A549 (cell line): ENCODE measurements at regions not wholly inside any gene's neighbourhood (a gene's known extent, or its start where the extent isn't known, plus 50 kb on each side); places are given as distances from the start of the nearest gene placed in this dataset.

ENCODE experiments used
- ATOH8 ChIP-seq: fragments of 250-450 bp; sonication (Bioruptor Pico); IDR thresholded peaks from 2 replicates; pipeline ENCODE4 v1.5.0; 2020; ENCODE audit warnings: low read depth, mild to moderate bottlenecking, moderate library complexity
- CEBPB ChIP-seq, 2 experiments: fragments of >200 bp in 1 of 2; sonication (Bioruptor Twin) in 1 of 2; formaldehyde crosslinking in 1 of 2; IDR thresholded peaks; 2 replicates each; pipeline ENCODE4 v1.6.1; 2012 to 2016
- CTCF ChIP-seq: fragments of >200 bp; sonication (Bioruptor Twin); formaldehyde crosslinking; IDR thresholded peaks from 3 replicates; pipeline ENCODE4 v1.5.1; 2016
- FOSB ChIP-seq: fragments of 250-450 bp; sonication (Bioruptor Pico); IDR thresholded peaks from 2 replicates; pipeline ENCODE4 v1.5.0; 2020; ENCODE audit warnings: mild to moderate bottlenecking, moderate library complexity
- HEYL ChIP-seq: fragments of 250-450 bp; sonication (Bioruptor Pico); IDR thresholded peaks from 2 replicates; pipeline ENCODE4 v1.8.0; 2021; ENCODE audit warnings: mild to moderate bottlenecking, moderate library complexity
- HOXA7 ChIP-seq: fragments of 250-450 bp; sonication (Bioruptor Pico); IDR thresholded peaks from 2 replicates; pipeline ENCODE4 v1.5.0; 2020; ENCODE audit warnings: mild to moderate bottlenecking, moderate library complexity
- HOXB5 ChIP-seq: fragments of 250-450 bp; sonication (Bioruptor Pico); IDR thresholded peaks from 2 replicates; pipeline ENCODE4 v1.5.0; 2020; ENCODE audit warnings: mild to moderate bottlenecking, moderate library complexity
- MAFK ChIP-seq: fragments of 450-650 bp; IDR thresholded peaks from 2 replicates; pipeline ENCODE4 v1.6.1; 2014; ENCODE audit not compliant: partially characterized antibody
- MAZ ChIP-seq: fragments of 150-350 bp; IDR thresholded peaks from 2 replicates; pipeline ENCODE4 v1.6.1; 2014; ENCODE audit warnings: antibody characterized with exemption, low read depth, low read length, borderline replicate concordance
- NFE2L2 ChIP-seq: fragments of 150-350 bp; conservative IDR thresholded peaks from 2 replicates; pipeline ENCODE4 v1.6.1; 2014; ENCODE audit warnings: low read length
- NPAS2 ChIP-seq: fragments of 250-450 bp; sonication (Bioruptor Pico); IDR thresholded peaks from 2 replicates; pipeline ENCODE4 v1.8.0; 2022; ENCODE audit warnings: mild to moderate bottlenecking, moderate library complexity, borderline replicate concordance
- POLR2A ChIP-seq: IDR thresholded peaks from 2 replicates; pipeline ENCODE4 v1.6.1; 2012; ENCODE audit warnings: mild to moderate bottlenecking, low read length
- RAD21 ChIP-seq, 2 experiments: fragments of >200 bp in 1 of 2; sonication (Bioruptor Twin) in 1 of 2; formaldehyde crosslinking in 1 of 2; IDR thresholded peaks in 1 of 2; conservative IDR thresholded peaks in 1 of 2; 2 replicates in 1 of 2; 3 replicates in 1 of 2; pipeline ENCODE4 v1.6.1; 2012 to 2018; ENCODE audit warnings: inconsistent platforms in 1 of 2
- RARB ChIP-seq: fragments of 250-450 bp; sonication (Bioruptor Pico); IDR thresholded peaks from 2 replicates; pipeline ENCODE4 v1.8.0; 2021; ENCODE audit warnings: mild to moderate bottlenecking, moderate library complexity
- REST ChIP-seq: fragments of 200-600 bp; sonication (generic); IDR thresholded peaks from 2 replicates; pipeline ENCODE4 v1.6.1; 2016; ENCODE audit warnings: antibody characterized with exemption, mild to moderate bottlenecking, moderate library complexity
- SREBF2 ChIP-seq: fragments of 450-650 bp; IDR thresholded peaks from 2 replicates; pipeline ENCODE4 v1.6.1; 2014; ENCODE audit warnings: mild to moderate bottlenecking, moderate library complexity
- ZSCAN20 ChIP-seq: fragments of 250-450 bp; sonication (Bioruptor Pico); IDR thresholded peaks from 2 replicates; pipeline ENCODE4 v1.8.0; 2022; ENCODE audit warnings: mild to moderate bottlenecking, moderate library complexity
- TF ChIP-seq, protein P1 (sequence below): IDR thresholded peaks from 2 replicates; pipeline ENCODE4 v1.6.1; 2012
- TF ChIP-seq, protein P2 (sequence below): fragments of 450-650 bp; IDR thresholded peaks from 2 replicates; pipeline ENCODE4 v1.6.1; 2014; ENCODE audit warnings: antibody characterized with exemption
- TF ChIP-seq, protein P3 (sequence below): fragments of 250-450 bp; sonication (Bioruptor Pico); IDR thresholded peaks from 2 replicates; pipeline ENCODE4 v1.5.0; 2021; ENCODE audit warnings: mild to moderate bottlenecking, moderate library complexity, borderline replicate concordance

DNA sequence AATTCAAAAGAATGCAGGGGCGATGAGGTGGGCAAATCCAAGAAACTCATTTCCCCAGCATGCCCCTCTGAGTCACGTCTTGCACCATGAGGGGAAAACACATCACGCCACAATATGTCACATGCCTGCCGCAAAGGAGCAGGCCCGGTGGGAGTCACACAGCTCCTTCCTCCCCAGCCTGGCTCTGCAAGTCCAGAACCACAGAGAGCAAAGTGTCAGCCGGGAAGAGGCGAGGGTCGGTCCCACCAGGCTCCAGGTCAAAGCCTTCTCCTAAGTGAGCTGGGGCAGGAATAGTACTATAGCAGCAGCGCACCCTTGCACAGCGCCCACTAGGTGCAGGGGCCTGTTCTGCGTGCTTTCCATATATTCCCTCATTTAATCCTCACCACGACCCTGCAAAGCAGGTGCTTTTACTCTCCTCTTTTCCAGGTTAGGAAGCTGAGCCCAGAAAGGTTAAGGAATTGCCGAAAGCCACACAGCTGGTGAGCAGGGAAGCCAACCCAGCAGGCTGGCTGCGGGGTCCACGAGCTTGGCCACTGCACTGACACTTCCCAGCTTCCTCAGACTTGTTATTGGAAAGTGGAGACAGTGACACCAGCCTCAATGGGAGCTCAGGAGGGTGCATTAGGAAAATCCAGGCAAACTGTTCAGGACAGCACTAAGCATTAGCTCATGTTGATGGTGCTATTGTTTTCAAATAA lies 94.0 kb upstream of the ZMIZ1 start (continued):
- TF ChIP-seq REST: no peak
- TF ChIP-seq MAFK: no peak
- TF ChIP-seq NPAS2 (CRISPR knock-in tag): no peak
- TF ChIP-seq, protein P1, sequence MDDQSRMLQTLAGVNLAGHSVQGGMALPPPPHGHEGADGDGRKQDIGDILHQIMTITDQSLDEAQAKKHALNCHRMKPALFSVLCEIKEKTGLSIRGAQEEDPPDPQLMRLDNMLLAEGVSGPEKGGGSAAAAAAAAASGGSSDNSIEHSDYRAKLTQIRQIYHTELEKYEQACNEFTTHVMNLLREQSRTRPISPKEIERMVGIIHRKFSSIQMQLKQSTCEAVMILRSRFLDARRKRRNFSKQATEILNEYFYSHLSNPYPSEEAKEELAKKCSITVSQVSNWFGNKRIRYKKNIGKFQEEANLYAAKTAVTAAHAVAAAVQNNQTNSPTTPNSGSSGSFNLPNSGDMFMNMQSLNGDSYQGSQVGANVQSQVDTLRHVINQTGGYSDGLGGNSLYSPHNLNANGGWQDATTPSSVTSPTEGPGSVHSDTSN: no peak
- TF ChIP-seq ZSCAN20: no peak
- peak; percentile 81 for TF ChIP-seq CTCF
- no peak for TF ChIP-seq SREBF2
- peak; percentile 34; the same call in 1 of the 2 replicates for TF ChIP-seq HOXA7 (CRISPR knock-in tag)
- no peak for TF ChIP-seq NFE2L2
- TF ChIP-seq POLR2A: no peak
- TF ChIP-seq HOXB5 (CRISPR knock-in tag): no peak
- TF ChIP-seq, protein P2, sequence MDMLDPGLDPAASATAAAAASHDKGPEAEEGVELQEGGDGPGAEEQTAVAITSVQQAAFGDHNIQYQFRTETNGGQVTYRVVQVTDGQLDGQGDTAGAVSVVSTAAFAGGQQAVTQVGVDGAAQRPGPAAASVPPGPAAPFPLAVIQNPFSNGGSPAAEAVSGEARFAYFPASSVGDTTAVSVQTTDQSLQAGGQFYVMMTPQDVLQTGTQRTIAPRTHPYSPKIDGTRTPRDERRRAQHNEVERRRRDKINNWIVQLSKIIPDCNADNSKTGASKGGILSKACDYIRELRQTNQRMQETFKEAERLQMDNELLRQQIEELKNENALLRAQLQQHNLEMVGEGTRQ: peak; percentile 78
- 0 out of 2 replicates have a peak, but pooled peaks have one; percentile 15 for TF ChIP-seq ATOH8 (CRISPR knock-in tag)
- TF ChIP-seq HEYL (CRISPR knock-in tag): no peak
- TF ChIP-seq RAD21 (conservative IDR thresholded peaks at IDR 0.05 in 1 of 2, IDR thresholded peaks at IDR 0.05 in 1 of 2): peak; percentile 53 to 62; a peak in 4 of 5 replicates
- TF ChIP-seq FOSB (CRISPR knock-in tag): no peak
- TF ChIP-seq RARB: no peak
- TF ChIP-seq, protein P3, sequence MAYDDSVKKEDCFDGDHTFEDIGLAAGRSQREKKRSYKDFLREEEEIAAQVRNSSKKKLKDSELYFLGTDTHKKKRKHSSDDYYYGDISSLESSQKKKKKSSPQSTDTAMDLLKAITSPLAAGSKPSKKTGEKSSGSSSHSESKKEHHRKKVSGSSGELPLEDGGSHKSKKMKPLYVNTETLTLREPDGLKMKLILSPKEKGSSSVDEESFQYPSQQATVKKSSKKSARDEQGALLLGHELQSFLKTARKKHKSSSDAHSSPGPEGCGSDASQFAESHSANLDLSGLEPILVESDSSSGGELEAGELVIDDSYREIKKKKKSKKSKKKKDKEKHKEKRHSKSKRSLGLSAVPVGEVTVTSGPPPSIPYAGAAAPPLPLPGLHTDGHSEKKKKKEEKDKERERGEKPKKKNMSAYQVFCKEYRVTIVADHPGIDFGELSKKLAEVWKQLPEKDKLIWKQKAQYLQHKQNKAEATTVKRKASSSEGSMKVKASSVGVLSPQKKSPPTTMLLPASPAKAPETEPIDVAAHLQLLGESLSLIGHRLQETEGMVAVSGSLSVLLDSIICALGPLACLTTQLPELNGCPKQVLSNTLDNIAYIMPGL: 0 out of 2 replicates have a peak, but pooled peaks have one; percentile 29
- TF ChIP-seq MAZ: no peak
- TF ChIP-seq CEBPB (IDR thresholded peaks at IDR 0.05): peak; percentile 19 to 53; a peak in 1 of 4 replicates
